MCF 10A (cell line): ENCODE measurements at regions not wholly inside any gene's neighbourhood (a gene's known extent, or its start where the extent isn't known, plus 50 kb on each side); places are given as distances from the start of the nearest gene placed in this dataset.

Experiments used
- BruUV-seq: library from RNA; stranded (reverse); fragments of 400-500 nt; replicated peaks from 2 replicates; lab custom pipeline; 2021; lab: Mats Ljungman, UMichigan
- CTCF ChIA-PET: fragments of 300-600 bp; sonication (Branson Sonifier 250); formaldehyde crosslinking; extraction: SDS; loops from one replicate; lab custom pipeline; 2021; ENCODE audit warnings: antibody characterized with exemption, inconsistent platforms; lab: Yijun Ruan, JAX
- POLR2A ChIA-PET: fragments of 300-600, 350-650 bp; sonication (Branson Sonifier 250); formaldehyde crosslinking; extraction: SDS; loops from one replicate; lab custom pipeline; 2020; ENCODE audit warnings: antibody characterized with exemption, inconsistent platforms; lab: Yijun Ruan, JAX
- DNase-seq: peaks from one replicate; pipeline ENCODE4 v3.0.0-alpha.2; 2018; ENCODE audit not compliant: unreplicated experiment
- H3K27ac Mint-ChIP-seq: one replicate; pipeline ENCODE4 v1.8.0; 2022; ENCODE audit warnings: mild to moderate bottlenecking, low read depth, mixed read lengths; ENCODE audit not compliant: unreplicated experiment
- H3K27me3 Mint-ChIP-seq: one replicate; pipeline ENCODE4 v1.8.0; 2022; ENCODE audit warnings: mixed read lengths; ENCODE audit not compliant: insufficient read depth, unreplicated experiment
- H3K36me3 Mint-ChIP-seq: one replicate; pipeline ENCODE4 v1.8.0; 2022; ENCODE audit warnings: mild to moderate bottlenecking, moderate library complexity, mixed read lengths; ENCODE audit not compliant: insufficient read depth, unreplicated experiment
- H3K4me1 Mint-ChIP-seq: one replicate; pipeline ENCODE4 v1.8.0; 2022; ENCODE audit warnings: mixed read lengths; ENCODE audit not compliant: insufficient read depth, unreplicated experiment
- H3K4me3 Mint-ChIP-seq: one replicate; pipeline ENCODE4 v1.8.0; 2022; ENCODE audit warnings: mild to moderate bottlenecking, moderate library complexity, mixed read lengths; ENCODE audit not compliant: unreplicated experiment
- H3K9me3 Mint-ChIP-seq: one replicate; pipeline ENCODE4 v1.8.0; 2022; ENCODE audit warnings: mixed read lengths; ENCODE audit not compliant: unreplicated experiment
- CTCF ChIP-seq: fragments of 200-600 bp; IDR thresholded peaks from one replicate; pipeline ENCODE4 v1.8.0; 2022; ENCODE audit warnings: antibody characterized with exemption, mild to moderate bottlenecking; ENCODE audit not compliant: unreplicated experiment
- intact Hi-C: fragments of 100-400 bp; cut with micrococcal nuclease; formaldehyde crosslinking; loops from 2 replicates; pipeline ENCODE4 v1.14.1; 2022

- intact Hi-C loops, result no loop called here
- POLR2A ChIA-PET, result no interaction called here
- no TSS peak for BruUV-seq
- H3K4me3 Mint-ChIP-seq, result no peak overlapping the region
- no peak for TF ChIP-seq CTCF
- H3K9me3 Mint-ChIP-seq, result peaks cover 6% of the 10 kb centered on the region
- CTCF ChIA-PET, result interaction anchor here (0.7 kb wide), 1 partner anchor 12 kb away, joined by 3 read pairs; no protein-coding TSS in a partner anchor
- no peaks in the 10 kb centered on the region for H3K36me3 Mint-ChIP-seq
- no peak for DNase-seq
- peaks cover 41% of the 10 kb centered on the region for H3K27me3 Mint-ChIP-seq
- no peaks in the 10 kb centered on the region for H3K4me1 Mint-ChIP-seq
- H3K27ac Mint-ChIP-seq, result no peak overlapping the region
These were observed 143.1 kb upstream of the BCOR start for GRCh38 chrX:40240844-40241243.

GRCh38 chrX:40237731-40238178 is 140.0 kb upstream of the BCOR start:
- ChIA-PET POLR2A (interaction anchor here (0.6 kb wide), 1 partner anchor 1346 kb away, joined by 3 read pairs; no protein-coding TSS in a partner anchor), CTCF (interaction anchor here (1.3 kb wide), 1 partner anchor 533 kb away, joined by 4 read pairs; no protein-coding TSS in a partner anchor)
- no peak for TF ChIP-seq CTCF
- H3K27ac Mint-ChIP-seq, result no peak overlapping the region
- no peaks in the 10 kb centered on the region for H3K4me1 Mint-ChIP-seq
- intact Hi-C loops, result no loop called here
- H3K4me3 Mint-ChIP-seq, result no peak overlapping the region
- H3K27me3 Mint-ChIP-seq, result peaks cover 26% of the 10 kb centered on the region
- no TSS peak for BruUV-seq
- peaks cover 8% of the 10 kb centered on the region for H3K9me3 Mint-ChIP-seq
- no peaks in the 10 kb centered on the region for H3K36me3 Mint-ChIP-seq
- DNase-seq, result no peak

- no peak for DNase-seq
- ChIA-PET CTCF (no interaction called here), POLR2A (no interaction called here)
- no peaks in the 10 kb centered on the region for H3K36me3 Mint-ChIP-seq
- no peak for TF ChIP-seq CTCF
- peaks cover under 1% of the 10 kb centered on the region for H3K9me3 Mint-ChIP-seq
- intact Hi-C loops, result no loop called here
- H3K4me3 Mint-ChIP-seq, result no peak overlapping the region
- no peaks in the 10 kb centered on the region for H3K4me1 Mint-ChIP-seq
- BruUV-seq, result no TSS peak
- H3K27ac Mint-ChIP-seq, result no peak overlapping the region
- peaks cover 31% of the 10 kb centered on the region for H3K27me3 Mint-ChIP-seq
These were observed 132.9 kb upstream of the BCOR start for GRCh38 chrX:40230646-40231045.

- H3K4me1 Mint-ChIP-seq, result no peaks in the 10 kb centered on the region
- H3K4me3 Mint-ChIP-seq, result no peak overlapping the region
- POLR2A ChIA-PET, result no interaction called here
- no TSS peak for BruUV-seq
- CTCF ChIA-PET, result no interaction called here
- H3K27ac Mint-ChIP-seq, result no peak overlapping the region
- no peak for TF ChIP-seq CTCF
- no peaks in the 10 kb centered on the region for H3K36me3 Mint-ChIP-seq
- no peak for DNase-seq
- H3K27me3 Mint-ChIP-seq, result peaks cover 37% of the 10 kb centered on the region
- intact Hi-C loops, result no loop called here
- peaks cover 9% of the 10 kb centered on the region for H3K9me3 Mint-ChIP-seq
These were observed 129.4 kb upstream of the BCOR start for GRCh38 chrX:40227125-40227524.
